Activated T-cell treated with anti-CD3 and anti-CD28 coated beads, Interleukin-2, amount 50 U/mL, for 48 hours (primary cell): ENCODE measurements at regions not wholly inside any gene's neighbourhood (a gene's known extent, or its start where the extent isn't known, plus 50 kb on each side); places are given as distances from the start of the nearest gene placed in this dataset.

Experiments
- DNase-seq, 2 experiments: peaks; one replicate each; pipeline ENCODE4 v3.0.0-alpha.2; 2020

DNA sequence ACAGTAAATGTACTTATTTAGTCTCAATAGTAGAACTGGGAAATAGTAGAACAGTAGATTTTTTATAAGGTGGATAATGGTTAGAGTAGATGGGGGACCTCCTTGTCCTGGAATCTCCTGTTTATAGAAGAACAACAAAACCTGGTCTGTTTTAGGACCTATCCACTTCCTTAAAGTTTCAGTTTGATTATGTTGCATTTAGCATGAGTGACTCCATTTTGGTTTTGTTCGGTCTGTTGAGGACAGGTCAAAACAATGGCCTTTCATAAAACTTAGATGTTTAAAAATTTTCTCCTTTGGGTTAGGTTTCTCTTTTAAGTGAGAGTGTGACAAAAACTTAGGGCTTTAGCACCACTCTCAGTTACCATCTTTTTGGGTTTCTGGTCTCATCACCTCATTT is 308.9 kb downstream of the BTG1 start:
- DNase-seq: no peak

DNA sequence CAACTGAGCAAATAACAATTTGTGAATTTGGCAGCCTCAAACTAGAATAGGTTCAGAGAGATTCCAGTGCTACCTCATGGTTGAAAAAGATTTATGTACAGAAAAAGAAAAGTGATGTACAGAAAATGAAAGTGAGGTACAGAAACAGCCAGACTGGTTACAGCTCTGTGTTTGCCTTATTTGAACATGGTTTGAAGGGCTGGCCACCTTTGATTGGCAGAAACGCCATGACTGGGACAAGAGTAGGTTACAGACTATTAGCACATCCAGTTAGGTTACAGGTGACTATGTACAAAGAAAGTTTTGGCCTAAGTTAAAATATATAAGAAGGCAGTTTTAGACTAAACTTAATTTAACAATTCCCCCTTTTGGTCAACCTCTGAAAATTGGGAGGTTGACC is 309.4 kb downstream of the BTG1 start:
- DNase-seq: no peak

DNA sequence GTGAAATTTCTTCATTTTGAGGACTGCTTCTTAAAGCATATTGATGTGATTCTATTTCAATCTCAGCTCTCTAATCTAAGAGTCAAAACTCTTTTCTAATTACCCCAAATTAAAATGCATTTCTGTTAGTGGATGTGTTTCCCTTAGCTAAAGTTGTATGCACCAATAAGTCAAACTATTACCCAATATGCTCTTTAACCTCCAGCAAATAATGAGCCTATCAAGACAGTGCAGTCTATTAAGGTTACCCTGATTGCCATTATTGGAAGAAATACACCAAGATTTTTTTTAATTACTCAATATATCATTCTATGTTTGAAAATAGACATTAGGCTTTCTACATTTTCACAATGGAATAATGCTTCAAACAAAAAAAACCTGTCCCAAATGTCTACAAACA is 310.0 kb downstream of the BTG1 start:
- DNase-seq: no peak

DNA sequence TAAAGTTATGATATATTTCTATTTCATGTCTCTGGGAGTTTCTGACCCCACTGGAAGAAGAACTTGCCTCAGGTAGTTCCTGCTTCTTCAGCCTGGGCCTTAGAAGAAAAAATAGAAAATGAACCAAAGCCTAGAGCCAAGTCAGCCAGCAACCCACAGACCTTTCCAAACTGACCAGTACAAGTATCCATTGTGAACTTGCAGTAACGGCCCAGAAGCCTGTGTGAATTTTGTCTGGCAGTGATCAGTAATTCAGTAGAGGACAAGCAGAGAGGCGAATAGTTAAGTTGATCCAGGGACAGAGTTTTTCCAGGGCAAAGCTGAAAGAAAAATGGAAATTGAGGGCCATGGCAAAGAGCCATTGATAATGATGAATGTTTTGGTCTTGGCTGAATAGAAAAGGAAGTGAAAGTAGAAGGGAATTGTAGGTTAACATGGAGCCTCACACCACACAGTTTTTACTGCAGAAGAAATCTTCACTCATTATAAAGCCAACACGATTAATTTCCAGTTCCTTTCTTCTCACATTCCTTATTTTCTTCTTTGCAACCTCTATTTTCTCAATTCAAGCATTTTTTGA is 311.8 kb downstream of the BTG1 start:
- DNase-seq: no peak

DNA sequence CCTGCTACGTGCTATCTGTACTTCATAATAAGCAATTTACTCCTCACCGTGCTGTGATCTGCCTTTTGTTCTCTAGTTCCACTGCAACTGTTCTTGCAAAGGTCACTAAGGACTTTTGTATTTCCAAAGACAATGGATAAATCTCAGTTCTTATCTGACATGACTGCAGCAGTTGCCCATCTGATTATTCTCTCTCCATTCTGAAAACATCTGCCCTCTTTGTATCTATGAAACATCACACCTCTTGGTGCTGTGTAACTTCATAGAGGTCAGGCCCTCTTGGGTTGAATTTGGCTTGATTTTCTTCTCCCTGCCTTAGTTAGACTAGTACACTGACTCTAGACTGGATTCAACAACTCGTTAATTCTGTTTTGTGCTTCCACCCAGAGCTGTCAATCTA is 319.6 kb downstream of the BTG1 start:
- no peak for DNase-seq

DNA sequence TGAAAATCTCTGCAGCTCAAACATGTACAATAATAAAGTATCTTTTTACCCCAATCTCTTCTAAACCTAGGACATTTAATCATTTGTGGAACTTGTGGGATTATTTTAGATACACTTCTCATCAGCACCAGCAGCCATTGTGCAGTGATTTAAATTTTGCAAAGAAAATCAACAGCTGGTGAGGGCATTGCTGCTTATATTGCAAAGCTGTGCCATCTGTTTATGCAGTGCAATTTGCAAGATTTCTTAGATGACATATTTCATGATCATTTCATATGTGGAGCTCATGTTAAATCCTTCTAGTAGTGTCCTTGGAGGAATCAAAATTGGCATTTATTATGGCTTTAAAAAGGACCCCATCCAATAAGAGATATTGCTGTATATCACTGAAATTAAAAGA is 320.7 kb downstream of the BTG1 start:
- DNase-seq: no peak

DNA sequence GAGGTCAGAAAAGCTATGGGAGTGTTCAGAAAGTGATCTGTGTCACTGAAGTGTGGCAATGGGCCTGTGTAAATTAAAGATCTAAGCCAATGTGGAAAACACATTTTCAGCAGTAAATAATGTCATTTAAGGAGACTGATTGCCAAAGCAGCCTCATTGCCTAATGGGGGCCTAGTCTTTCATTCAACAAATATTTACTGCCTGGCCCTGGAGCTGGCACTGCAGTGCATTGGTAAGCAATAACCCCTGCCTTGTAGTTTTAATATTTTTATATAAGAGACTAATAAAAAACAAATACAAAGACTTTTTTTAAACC is 326.6 kb downstream of the BTG1 start:
- no peak for DNase-seq

DNA sequence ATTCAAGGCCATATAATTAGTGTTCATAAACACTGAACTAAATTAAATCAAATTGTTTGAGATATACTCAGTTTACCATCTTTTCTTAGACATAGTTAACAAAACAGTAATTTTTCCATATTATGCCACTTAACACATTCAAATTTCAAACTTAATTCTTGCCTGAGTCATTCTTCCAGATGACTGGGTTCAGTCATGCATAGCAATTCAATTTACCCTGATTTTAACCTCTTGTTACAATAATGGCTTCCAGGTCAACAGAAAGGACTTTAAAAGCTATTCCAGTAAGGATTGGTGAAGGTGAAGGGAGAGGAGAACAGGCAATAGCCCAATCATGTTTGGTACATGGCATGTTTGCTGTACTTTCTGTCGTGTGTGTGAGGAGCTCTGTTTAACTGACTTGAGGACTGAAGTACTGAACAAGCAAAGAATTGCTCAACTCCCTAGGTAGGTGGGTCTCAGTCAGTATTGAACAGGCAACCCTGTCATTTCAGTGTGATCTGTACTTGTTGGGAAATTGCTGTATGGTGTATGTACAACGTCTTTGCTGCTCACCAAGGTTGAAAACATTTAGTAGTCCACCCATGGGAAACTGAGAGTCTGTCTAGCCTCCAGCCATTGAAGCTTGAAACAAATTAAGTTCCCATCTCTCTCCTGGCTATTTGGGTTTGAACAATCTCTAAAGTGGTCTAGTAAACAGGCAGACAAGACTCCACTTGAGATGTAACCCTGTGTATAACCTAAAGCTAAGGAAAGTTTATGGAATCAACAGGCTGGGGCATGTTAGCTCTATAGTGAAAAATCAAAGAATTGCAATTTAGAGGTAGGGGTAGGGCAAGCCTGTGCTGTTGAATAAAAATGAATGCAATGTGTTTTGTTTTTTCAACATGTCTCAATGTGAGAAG is 327.2 kb downstream of the BTG1 start:
- DNase-seq: no peak

DNA sequence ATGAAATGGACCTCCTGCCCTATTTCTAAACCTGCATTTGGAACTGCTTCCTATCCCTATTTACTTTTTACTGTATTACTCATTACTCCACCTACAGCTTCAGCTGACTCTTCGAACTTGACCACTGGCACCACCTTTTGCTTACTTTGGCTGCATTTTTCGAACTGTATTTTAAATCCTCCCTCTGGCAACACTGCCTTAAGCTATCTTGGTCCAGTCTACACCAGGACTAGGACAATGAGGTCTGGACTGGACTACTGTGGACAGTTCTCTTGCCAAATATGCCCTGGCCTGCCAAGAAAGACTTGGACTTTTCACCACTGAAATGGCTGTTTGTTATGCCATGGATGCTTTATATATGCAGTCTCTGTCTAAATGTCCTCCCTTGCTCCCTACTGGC is 328.1 kb downstream of the BTG1 start:
- DNase-seq: no peak

DNA sequence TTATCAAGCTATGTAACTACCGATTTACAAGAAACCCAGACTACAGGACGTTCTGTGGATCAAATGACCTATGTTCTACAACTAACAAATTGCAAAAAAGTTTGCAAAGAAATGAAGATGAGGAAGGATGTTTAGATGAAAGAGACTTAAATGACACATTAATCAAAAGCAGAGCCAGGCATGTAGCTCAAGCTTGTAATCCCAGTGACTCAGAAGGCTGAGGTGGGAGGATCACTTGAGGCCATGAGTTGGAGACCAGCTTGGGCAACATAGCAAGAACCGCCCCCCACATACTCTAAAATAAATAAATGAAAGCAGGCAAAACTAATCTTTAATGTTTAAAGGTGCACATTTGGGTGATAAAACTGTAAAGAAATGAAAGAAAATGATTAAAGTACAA is 331.9 kb downstream of the BTG1 start:
- no peak for DNase-seq

DNA sequence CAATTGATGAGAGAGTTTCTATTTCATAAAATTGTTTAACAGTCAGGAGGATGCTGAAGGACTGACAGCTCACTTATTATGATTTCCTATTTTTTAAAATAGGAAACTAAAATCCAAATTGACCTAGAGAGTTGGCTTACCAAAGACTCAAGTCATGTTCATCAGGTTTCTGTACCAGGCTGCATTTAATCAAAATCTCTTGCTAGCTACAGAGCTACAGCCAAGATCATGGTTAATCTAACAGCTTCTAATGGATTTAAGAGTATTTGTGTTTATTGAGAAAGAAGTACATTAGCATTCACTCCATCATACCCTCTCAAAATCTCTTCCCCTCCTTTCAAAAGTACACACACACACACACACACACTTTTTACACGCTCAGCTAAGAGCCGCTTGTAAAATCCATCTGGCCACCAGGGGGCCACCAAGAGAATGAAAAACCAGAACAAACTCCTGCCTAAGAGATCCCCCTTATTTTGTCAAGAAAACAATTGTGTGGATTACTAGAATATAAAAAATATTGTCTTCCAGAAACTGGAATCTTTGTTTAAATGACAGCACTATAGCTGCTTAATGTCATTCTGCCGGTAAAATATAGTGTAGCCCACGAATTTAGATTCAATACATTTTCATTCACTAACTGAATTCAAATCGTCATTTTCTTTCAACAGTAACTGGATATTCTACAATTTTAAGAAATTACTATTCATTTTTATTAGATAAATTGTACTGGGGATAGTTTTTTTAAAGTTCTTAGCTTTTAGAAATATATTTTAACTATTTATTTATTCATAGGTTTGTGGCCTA is 334.0 kb downstream of the BTG1 start:
- peak; percentile 84 to 88 for DNase-seq

DNA sequence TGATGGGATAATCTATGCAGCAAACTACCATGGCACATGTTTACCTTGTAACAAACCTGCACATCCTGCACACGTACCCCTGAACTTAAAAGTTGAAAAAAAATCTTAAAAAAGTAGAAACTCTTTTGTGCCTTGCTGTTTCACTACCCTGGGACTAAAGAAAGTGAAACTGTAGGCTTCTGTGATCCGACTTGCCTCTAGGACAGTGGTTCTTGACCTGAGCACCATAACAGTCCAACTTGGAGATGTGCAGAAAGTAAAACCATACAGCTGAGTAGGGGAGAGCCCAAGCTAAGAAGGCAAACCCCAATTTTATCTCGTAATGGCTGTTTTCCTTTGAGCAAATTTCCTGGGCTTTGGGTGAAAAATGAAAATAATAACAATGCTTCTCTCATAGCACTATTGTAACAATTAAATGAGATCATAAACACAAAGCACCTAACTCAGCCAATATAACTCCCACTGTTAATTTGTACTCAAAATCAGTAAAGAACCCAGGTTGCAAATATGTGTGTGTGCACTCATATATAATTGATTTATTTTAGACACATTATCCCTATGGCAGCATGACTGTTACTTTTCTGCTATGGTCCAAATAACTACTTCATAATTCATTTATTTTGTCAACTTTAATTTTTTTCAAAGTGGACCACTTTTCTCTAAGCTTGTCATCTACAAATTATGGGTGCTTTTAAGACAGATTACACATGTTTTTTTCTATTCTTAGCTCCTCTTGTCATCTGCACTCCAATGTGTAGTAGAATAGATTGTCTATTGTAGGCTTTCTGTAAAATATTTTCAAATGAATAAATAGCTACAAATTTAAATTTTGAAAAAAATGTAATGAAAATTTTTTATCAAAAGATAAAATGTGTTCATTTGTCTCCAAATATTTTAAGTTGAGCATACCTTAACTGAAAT is 334.9 kb downstream of the BTG1 start:
- DNase-seq: no peak

DNA sequence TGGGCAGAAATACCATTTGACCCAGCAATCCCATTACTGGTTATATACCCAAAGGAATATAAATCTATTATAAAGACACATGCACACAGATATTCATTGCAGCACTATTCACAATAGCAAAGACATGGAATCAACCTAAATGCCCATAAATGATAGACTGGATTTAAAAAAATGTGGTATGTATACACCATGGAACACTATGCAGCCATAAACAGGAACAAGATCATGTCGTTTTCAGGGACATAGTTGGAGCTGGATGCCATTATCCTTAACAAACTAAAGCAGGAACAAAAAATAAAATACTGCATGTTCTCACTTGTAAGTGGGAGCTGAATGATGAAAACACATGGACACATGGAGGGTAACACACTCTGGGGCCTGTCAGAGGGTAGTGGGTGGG is 335.6 kb downstream of the BTG1 start:
- no peak for DNase-seq

DNA sequence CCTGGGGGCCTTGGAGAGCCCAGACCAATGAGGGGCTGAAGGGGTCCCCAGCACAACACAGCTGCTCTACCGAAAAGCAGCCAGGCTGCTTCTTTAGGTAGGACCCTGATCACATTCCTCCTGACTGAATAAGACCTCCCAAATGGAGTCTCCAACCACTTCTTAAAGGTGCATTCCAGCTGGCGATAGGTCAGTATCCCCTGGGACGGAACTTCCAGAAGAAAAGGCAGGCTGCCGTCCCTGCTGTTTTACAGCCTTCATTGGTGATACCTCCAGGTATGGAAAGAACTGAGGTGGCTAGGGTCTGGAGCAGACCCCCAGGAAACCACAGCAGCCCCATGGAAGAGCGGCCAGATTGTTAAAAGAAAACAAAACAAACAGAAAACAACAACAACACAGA is 340.6 kb downstream of the BTG1 start:
- DNase-seq: no peak

DNA sequence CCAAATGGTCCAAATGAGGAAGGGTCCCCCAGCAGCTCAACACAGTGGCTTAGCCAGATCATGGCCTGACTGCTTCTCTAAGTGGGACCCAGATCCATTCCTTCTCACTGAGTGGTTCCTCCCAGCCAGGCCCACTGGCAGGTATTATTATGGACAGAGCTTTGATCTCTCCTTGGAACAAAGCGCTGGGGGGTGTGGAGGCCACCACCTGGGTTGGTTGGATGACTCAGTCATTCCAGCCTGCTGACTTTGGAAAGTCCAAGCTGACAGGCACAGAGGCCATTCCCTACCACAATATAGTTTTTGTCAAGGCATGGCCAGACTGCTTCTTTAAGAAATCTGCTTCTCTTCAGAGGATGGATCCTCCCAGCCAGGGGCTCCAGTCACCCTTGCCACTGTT is 341.1 kb downstream of the BTG1 start:
- DNase-seq: no peak

DNA sequence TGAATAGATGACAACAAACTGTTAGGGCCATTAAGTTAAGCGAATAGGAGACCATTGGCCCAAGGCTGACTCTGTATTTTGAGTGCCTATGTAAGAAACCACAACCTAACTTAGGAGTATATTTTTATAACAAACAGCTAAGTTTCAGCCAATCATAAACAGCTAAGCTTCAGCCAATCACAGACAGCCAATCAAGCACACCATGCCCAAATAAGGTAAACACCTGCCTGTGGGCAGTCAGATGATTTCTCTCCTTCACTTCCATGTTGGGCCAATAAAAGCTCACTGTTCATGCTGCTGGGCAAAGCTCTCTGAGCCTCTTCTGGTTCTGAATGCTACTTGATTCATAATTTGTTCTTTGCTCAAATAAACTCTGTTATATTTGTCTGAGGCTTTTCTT is 344.6 kb downstream of the BTG1 start:
- DNase-seq: no peak

DNA sequence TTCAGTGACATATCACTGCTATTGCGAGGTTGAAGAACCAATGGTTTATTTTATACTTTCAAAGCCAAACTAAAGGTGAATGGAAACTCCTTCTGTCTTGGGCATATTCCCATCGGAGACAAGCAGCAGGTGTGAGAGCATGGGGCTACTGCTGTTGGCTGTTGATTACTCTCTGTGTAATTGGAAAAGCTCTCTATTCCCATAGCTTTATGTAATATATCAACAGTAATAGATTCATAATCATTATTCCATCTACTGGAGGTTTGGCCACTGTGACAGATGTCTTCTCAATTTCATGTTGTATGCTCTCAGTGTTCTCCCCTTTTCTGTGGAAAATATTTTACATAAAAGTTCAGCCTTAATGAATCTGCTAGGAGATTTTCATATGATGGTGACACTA is 352.0 kb downstream of the BTG1 start:
- no peak for DNase-seq

DNA sequence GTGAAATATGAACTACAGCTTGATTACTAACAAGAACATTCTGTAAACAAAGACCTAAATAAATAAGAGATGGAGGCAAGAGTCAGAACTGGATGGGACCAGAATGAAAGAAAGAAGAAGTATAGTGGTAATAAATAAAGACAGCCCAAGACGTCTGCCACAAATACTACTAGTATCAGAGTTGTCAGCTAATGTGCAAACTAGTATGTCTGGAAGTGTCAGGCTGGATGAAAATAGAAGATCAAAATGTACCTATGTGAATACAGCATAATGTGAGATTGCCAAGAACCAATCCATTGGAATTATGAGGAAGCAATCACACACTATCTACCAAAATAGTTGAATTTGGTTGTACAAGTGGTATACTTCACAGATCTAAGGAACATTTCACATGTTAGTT is 353.0 kb downstream of the BTG1 start:
- no peak for DNase-seq

DNA sequence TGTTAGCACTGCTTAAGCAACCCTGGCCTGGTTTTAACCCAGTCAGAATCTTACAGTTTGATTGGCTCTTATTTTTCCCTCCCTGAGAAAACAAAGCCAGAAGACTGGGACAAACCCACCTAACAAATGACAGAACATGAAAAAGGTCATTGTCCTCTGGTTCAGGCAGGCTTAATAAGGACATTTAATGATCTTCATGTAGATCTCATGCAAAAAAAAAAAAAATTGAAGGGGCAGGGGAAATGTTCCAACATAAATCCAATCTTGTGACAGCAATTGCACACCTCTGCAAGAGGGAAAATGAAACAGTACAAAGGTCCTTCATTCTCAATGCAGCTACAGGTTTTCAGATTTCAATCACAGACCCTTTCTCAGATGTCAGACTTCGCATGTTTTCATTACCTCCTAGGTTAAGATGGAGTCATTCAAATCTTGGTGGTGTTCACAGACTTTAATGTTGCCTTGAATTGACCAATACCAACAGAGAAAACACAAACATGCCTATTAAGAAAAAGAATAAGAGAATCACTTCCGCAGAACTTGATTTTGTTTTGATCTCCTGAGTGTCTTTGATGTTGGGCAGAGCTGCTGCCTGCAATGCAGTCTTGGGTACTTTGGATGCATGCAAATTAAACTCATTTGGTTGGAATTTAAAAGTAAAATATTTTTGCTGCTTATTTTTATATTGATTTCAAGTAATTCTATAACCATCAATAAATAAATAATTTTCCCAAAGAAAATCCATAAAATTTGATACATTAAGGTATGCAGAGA is 359.0 kb downstream of the BTG1 start:
- no peak for DNase-seq

DNA sequence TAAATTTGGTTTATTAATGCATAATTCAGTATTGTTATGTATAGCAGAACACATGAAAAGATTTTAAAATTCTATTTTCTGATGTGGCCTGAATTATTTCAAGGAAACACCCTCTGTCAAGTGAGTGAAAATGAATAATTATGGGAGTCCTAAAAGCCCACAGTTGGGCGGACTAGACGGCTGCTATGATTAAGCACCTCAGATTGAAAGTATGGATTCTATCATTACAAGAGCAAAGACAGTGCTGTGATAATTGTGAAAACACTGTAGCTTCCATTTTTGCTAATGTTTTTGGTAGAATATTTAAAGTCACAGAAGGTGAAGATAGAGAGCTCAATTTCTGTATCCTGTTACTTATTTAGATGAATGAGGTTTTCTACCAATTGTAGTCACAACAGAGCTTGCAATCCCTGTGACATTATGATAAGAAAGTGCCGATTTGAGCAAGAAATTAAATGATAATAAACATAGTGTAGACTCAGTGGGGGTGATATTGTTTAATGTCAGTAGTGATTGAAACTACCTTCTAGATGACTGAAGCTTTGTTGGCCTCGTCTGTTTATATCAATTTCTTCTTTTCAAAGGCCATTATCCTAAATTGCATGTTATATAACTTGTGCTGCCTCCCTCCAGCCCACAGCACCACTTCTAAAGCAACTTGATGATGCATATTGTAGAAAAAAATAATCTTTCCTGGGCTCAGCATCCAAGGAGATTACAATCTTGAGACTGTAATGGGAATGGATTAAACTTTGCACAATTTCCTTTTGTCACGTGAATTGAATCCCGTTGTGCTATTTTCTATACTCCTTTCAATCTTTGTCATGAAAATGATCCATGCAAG is 359.8 kb downstream of the BTG1 start:
- DNase-seq: peak in 1 of 2 experiments; percentile 26

DNA sequence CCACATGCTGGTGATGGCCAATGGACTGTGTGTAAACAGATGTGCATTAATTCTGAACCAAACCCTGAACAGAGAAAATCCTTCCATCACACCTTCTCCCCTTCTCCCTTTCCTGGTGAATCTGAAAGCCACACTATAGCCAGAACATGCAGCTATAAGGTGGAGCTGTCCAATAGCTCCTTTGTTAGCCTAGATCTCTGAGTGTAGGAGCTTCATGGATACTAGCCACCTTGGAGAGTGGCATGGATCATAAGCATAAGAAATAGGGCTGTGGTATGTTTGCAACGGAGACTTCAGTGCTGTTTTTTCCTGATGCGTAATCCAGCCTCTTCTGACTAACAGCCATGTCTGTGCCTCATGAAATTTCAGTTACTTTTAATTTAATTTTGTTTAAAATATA is 364.5 kb downstream of the BTG1 start:
- DNase-seq: no peak
